ENCODE measurements at regions not wholly inside any gene's neighbourhood (a gene's known extent, or its start where the extent isn't known, plus 50 kb on each side); places are given as distances from the start of the nearest gene placed in this dataset.

- no peak overlapping the region for H3K4me3 ChIP-seq (replicated peaks in 1 of 3; ENCODE audit: low read depth in 2 of 3, low read length in 3 of 3)
- no peak overlapping the region for H3K9ac ChIP-seq (ENCODE audit: insufficient read depth, low read length, poor library complexity, severe bottlenecking)
- H3K36me3 ChIP-seq (replicated peaks in 1 of 2; ENCODE audit: control insufficient read depth in 1 of 2, insufficient read depth in 2 of 2, low read length in 2 of 2) = no peaks in the 10 kb centered on the region
- Mint-ChIP-seq H3K4me3 (no peak overlapping the region), H3K27me3 (ENCODE audit: low read depth in 3 of 3) (no peaks in the 10 kb centered on the region), H3K36me3 (no peaks in the 10 kb centered on the region), H3K9me3 (peaks cover 0 to 2% (median 0%) of the 10 kb centered on the region in 7 donors), H3K27ac (no peak overlapping the region), H3K4me1 (no peaks in the 10 kb centered on the region)
- intact Hi-C loops (cut with micrococcal nuclease) = no loop called here
- 76% methylated on average over 3 of the region's 4 CpGs for WGBS (ENCODE audit: insufficient coverage)
- H2AFZ ChIP-seq (ENCODE audit: insufficient read depth, low read depth, low read length, poor library complexity, severe bottlenecking) = no peak overlapping the region
- no peak for DNase-seq
- no peaks in the 10 kb centered on the region for H4K20me1 ChIP-seq (ENCODE audit: insufficient read depth, low read length)
- TF ChIP-seq CTCF (IDR thresholded peaks at IDR 0.05) = no peak
- H3K4me2 ChIP-seq (replicated peaks; ENCODE audit: extremely low read depth, low read length, poor library complexity, severe bottlenecking) = no peak overlapping the region
- no peaks in the 10 kb centered on the region for H3K27me3 ChIP-seq (ENCODE audit: control insufficient read depth in 2 of 2, insufficient read depth in 2 of 2, low read length in 2 of 2)
- no peak overlapping the region for H3K27ac ChIP-seq (ENCODE audit: low read depth in 1 of 2, low read length in 2 of 2)
- no peaks in the 10 kb centered on the region for H3K4me1 ChIP-seq (ENCODE audit: control insufficient read depth in 1 of 2, insufficient read depth in 2 of 2, low read length in 2 of 2)
- no peaks in the 10 kb centered on the region for H3K9me3 ChIP-seq (replicated peaks in 1 of 2; ENCODE audit: control insufficient read depth in 1 of 2, insufficient read depth in 1 of 2, low read length in 2 of 2)
- H3K79me2 ChIP-seq (ENCODE audit: insufficient read depth, low read length) = no peaks in the 10 kb centered on the region
These were observed 477.6 kb downstream of the NTRK2 start for GRCh38 chr9:85147046-85147640.

GRCh38 chr9:85142968-85143367 lies 473.4 kb downstream of the NTRK2 start:
- intact Hi-C loops (cut with micrococcal nuclease) = no loop called here
- Mint-ChIP-seq H3K4me1 (no peaks in the 10 kb centered on the region), H3K27ac (no peak overlapping the region), H3K27me3 (ENCODE audit: low read depth in 3 of 3) (peaks cover 2 to 6% (median 3%) of the 10 kb centered on the region in 3 donors), H3K36me3 (no peaks in the 10 kb centered on the region), H3K9me3 (peaks cover 0 to 2% (median 0%) of the 10 kb centered on the region in 7 donors), H3K4me3 (no peak overlapping the region)
- Histone ChIP-seq H2AFZ (ENCODE audit: insufficient read depth, low read depth, low read length, poor library complexity, severe bottlenecking) (no peak overlapping the region), H3K9me3 (replicated peaks in 1 of 2; ENCODE audit: control insufficient read depth in 1 of 2, insufficient read depth in 1 of 2, low read length in 2 of 2) (no peaks in the 10 kb centered on the region), H3K36me3 (replicated peaks in 1 of 2; ENCODE audit: control insufficient read depth in 1 of 2, insufficient read depth in 2 of 2, low read length in 2 of 2) (no peaks in the 10 kb centered on the region), H3K79me2 (ENCODE audit: insufficient read depth, low read length) (no peaks in the 10 kb centered on the region), H3K4me2 (replicated peaks; ENCODE audit: extremely low read depth, low read length, poor library complexity, severe bottlenecking) (no peak overlapping the region), H4K20me1 (ENCODE audit: insufficient read depth, low read length) (no peaks in the 10 kb centered on the region), H3K9ac (ENCODE audit: insufficient read depth, low read length, poor library complexity, severe bottlenecking) (no peak overlapping the region), H3K4me3 (replicated peaks in 1 of 3; ENCODE audit: low read depth in 2 of 3, low read length in 3 of 3) (no peak overlapping the region), H3K4me1 (ENCODE audit: control insufficient read depth in 1 of 2, insufficient read depth in 2 of 2, low read length in 2 of 2) (no peaks in the 10 kb centered on the region), H3K27me3 (ENCODE audit: control insufficient read depth in 2 of 2, insufficient read depth in 2 of 2, low read length in 2 of 2) (no peaks in the 10 kb centered on the region), H3K27ac (ENCODE audit: low read depth in 1 of 2, low read length in 2 of 2) (no peak overlapping the region)
- no peak for DNase-seq
- no peak for TF ChIP-seq CTCF (IDR thresholded peaks at IDR 0.05)
- WGBS (ENCODE audit: insufficient coverage) = no CpG with 5 or more reads among the region's 1 CpG

All from CD14-positive monocyte (primary cell).